Fibroblast of pulmonary artery (primary cell): ENCODE measurements at regions not wholly inside any gene's neighbourhood (a gene's known extent, or its start where the extent isn't known, plus 50 kb on each side); places are given as distances from the start of the nearest gene placed in this dataset.

ENCODE experiments used
- DNase-seq: peaks from one replicate; pipeline ENCODE4 v3.0.0-alpha.2; 2010; ENCODE audit warnings: low read depth
- H3K4me3 ChIP-seq: replicated peaks from 2 replicates; pipeline ENCODE4 v1.5.1; 2011; ENCODE audit warnings: low read depth, mild to moderate bottlenecking, control low read depth, low read length, moderate library complexity
- CTCF ChIP-seq: IDR thresholded peaks from 2 replicates; pipeline ENCODE4 v1.5.1; 2011; ENCODE audit warnings: mild to moderate bottlenecking, control low read depth, low read length, inconsistent platforms; ENCODE audit errors: missing control alignments

- no peak for DNase-seq
- TF ChIP-seq CTCF: no peak
- no peak overlapping the region for H3K4me3 ChIP-seq
Observed at GRCh38 chr22:48397531-48398180, 1430.0 kb downstream of the BRD1 start.

GRCh38 chr22:48396785-48397530 is 1430.7 kb downstream of the BRD1 start:
- no peak for TF ChIP-seq CTCF
- H3K4me3 ChIP-seq: no peak overlapping the region
- DNase-seq: no peak

GRCh38 chr22:48396091-48396784 is 1431.4 kb downstream of the BRD1 start:
- TF ChIP-seq CTCF: no peak
- DNase-seq: no peak
- no peak overlapping the region for H3K4me3 ChIP-seq

- TF ChIP-seq CTCF: no peak
- no peak for DNase-seq
- H3K4me3 ChIP-seq: no peak overlapping the region
Observed at GRCh38 chr22:48395201-48395600, 1432.5 kb downstream of the BRD1 start.

GRCh38 chr22:48394787-48395186 is 1432.9 kb downstream of the BRD1 start:
- DNase-seq: no peak
- TF ChIP-seq CTCF: no peak
- H3K4me3 ChIP-seq: no peak overlapping the region

- no peak for DNase-seq
- no peak for TF ChIP-seq CTCF
- no peak overlapping the region for H3K4me3 ChIP-seq
Observed at GRCh38 chr22:48393885-48394284, 1433.8 kb downstream of the BRD1 start.
